C4-2B (cell line): ENCODE measurements at regions not wholly inside any gene's neighbourhood (a gene's known extent, or its start where the extent isn't known, plus 50 kb on each side); places are given as distances from the start of the nearest gene placed in this dataset.

ENCODE experiments used
- CTCF ChIP-seq: fragments of 450-650 bp; conservative IDR thresholded peaks from 2 replicates; pipeline ENCODE4 v1.5.1; 2017; ENCODE audit warnings: mild to moderate bottlenecking
- ZFX ChIP-seq: fragments of 450-650 bp; IDR thresholded peaks from 2 replicates; pipeline ENCODE4 v1.6.1; 2017

DNA sequence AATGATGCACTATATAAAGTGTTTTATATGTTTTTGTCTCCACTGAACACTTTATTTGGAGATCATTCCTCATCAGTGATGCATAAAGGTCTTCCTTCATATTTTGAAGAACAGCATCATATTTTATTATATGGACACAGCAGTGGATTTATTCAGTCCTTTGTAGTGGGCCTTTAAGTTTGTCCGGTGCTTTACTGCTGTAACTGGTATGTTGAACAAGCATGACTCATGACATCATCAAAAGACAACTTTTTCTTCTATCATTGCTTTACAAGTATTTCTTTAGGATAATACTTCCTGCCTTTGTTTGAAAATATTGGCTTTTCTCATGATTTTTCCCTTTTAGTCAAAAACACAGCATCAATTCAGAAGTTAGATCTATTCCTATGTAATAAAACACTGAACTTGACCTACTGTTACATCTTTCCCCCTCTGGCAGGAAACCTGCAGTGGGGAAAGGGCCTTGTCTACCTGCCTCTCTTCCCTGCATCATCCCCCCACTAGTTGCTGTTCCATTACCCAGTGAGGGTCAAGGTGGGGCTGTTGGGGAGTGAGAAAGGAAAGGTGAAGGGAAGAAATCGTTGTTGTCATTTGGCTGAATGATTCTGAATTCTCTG lies 241.2 kb downstream of the CYP26B1 start:
- TF ChIP-seq CTCF = no peak
- no peak for TF ChIP-seq ZFX
